Nucleus accumbens (tissue), 56 donors: ENCODE measurements at regions not wholly inside any gene's neighbourhood (a gene's known extent, or its start where the extent isn't known, plus 50 kb on each side); places are given as distances from the start of the nearest gene placed in this dataset.

Experiments
- DNase-seq, 56 donors: peaks; one replicate each; lab custom pipeline; 2025; lab: John Stamatoyannopoulos, UW

GRCh38 chr20:10947726-10948125, 273.9 kb upstream of the JAG1 start:
- no peak for DNase-seq

- DNase-seq: no peak
These were observed 276.4 kb upstream of the JAG1 start for GRCh38 chr20:10949930-10950783.

- no peak for DNase-seq
These were observed 277.4 kb upstream of the JAG1 start for GRCh38 chr20:10951216-10951615.

- no peak for DNase-seq
These were observed 278.1 kb upstream of the JAG1 start for GRCh38 chr20:10951904-10952303.

- no peak for DNase-seq
These were observed 279.6 kb upstream of the JAG1 start for GRCh38 chr20:10953437-10953836.

- DNase-seq: no peak
These were observed 280.5 kb upstream of the JAG1 start for GRCh38 chr20:10954137-10954840.

GRCh38 chr20:10954908-10955580, 281.2 kb upstream of the JAG1 start:
- no peak for DNase-seq

GRCh38 chr20:10958279-10958678, 284.5 kb upstream of the JAG1 start:
- no peak for DNase-seq

GRCh38 chr20:10960416-10960815, 286.6 kb upstream of the JAG1 start:
- DNase-seq: no peak

GRCh38 chr20:10961651-10962288, 288.0 kb upstream of the JAG1 start:
- no peak for DNase-seq

- no peak for DNase-seq
These were observed 289.1 kb upstream of the JAG1 start for GRCh38 chr20:10962937-10963336.

- DNase-seq: no peak
These were observed 290.0 kb upstream of the JAG1 start for GRCh38 chr20:10963717-10964266.

- no peak for DNase-seq
These were observed 292.2 kb upstream of the JAG1 start for GRCh38 chr20:10965936-10966470.

- DNase-seq: no peak
These were observed 296.3 kb upstream of the JAG1 start for GRCh38 chr20:10970109-10970508.

- DNase-seq: no peak
These were observed 297.3 kb upstream of the JAG1 start for GRCh38 chr20:10971096-10971495.

GRCh38 chr20:10972219-10972860, 298.5 kb upstream of the JAG1 start:
- DNase-seq: no peak

- DNase-seq: no peak
These were observed 302.3 kb upstream of the JAG1 start for GRCh38 chr20:10976051-10976450.

GRCh38 chr20:10978019-10978702, 304.4 kb upstream of the JAG1 start:
- peak in 1 of 56 donors; percentile 38 for DNase-seq

GRCh38 chr20:10978713-10979112, 304.9 kb upstream of the JAG1 start:
- DNase-seq: peak in 16 of 56 donors; percentile 1 to 38 (median 10)
